ENCODE measurements at regions not wholly inside any gene's neighbourhood (a gene's known extent, or its start where the extent isn't known, plus 50 kb on each side); places are given as distances from the start of the nearest gene placed in this dataset.

DNA sequence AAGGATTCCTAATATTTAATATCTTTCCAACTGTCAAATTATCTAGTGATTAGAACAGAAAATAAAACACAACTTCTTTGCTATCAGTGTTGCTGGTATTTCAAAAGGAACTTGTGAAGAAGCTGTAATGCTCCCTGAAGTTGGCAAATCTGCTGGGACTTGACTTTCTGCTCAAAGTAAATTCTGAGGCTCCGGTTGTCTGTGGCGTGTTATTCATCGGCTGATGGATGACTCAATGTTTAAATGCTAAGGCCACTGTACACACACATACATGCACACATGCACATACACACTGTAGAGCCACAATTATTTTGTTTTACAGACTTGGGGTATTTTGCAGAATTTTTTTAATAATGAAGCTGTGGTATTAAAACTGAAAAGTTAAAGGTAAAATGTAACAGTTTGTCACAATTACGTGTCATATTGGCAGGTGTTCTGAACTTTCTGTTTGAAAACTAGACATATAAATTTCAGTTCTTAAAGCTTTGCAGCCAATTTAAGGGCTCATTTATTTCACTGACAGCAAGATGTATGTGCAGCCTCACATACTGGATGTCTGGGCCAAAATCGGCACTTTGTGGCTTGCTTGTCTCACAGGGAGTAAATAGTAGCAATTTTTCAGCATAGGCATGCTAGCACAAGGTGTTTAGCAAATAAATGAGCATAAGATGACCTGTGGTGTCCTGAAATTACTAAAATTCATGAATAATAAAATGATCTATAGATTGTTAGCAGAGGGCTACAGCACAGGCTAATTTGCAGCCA, 1691.7 kb upstream of the PCDH20 start:
- Histone ChIP-seq H3K27ac (no peak overlapping the region), H3K36me3 (replicated peaks; ENCODE audit: insufficient read depth, low read depth) (no peaks in the 10 kb centered on the region), H3K4me3 (no peak overlapping the region), H3K9me3 (ENCODE audit: low read depth) (no peaks in the 10 kb centered on the region), H3K9me2 (replicated peaks; ENCODE audit: insufficient read depth) (no peaks in the 10 kb centered on the region), H3K27me3 (no peaks in the 10 kb centered on the region), H2AFZ (no peak overlapping the region), H3K4me1 (ENCODE audit: insufficient read depth) (no peaks in the 10 kb centered on the region), H3K4me2 (no peak overlapping the region), H3K79me2 (no peaks in the 10 kb centered on the region), H4K20me1 (ENCODE audit: insufficient read depth, poor library complexity, severe bottlenecking) (no peaks in the 10 kb centered on the region)
- no peak for DNase-seq (ENCODE audit: low spot score)
- no peak for TF ChIP-seq EZH2 (IDR thresholded peaks at IDR 0.05; ENCODE audit: borderline replicate concordance)
- no peak for TF ChIP-seq EZH2phosphoT487 (IDR thresholded peaks at IDR 0.05; ENCODE audit: low read depth, severe bottlenecking, unreplicated experiment)
- TF ChIP-seq, protein P1, sequence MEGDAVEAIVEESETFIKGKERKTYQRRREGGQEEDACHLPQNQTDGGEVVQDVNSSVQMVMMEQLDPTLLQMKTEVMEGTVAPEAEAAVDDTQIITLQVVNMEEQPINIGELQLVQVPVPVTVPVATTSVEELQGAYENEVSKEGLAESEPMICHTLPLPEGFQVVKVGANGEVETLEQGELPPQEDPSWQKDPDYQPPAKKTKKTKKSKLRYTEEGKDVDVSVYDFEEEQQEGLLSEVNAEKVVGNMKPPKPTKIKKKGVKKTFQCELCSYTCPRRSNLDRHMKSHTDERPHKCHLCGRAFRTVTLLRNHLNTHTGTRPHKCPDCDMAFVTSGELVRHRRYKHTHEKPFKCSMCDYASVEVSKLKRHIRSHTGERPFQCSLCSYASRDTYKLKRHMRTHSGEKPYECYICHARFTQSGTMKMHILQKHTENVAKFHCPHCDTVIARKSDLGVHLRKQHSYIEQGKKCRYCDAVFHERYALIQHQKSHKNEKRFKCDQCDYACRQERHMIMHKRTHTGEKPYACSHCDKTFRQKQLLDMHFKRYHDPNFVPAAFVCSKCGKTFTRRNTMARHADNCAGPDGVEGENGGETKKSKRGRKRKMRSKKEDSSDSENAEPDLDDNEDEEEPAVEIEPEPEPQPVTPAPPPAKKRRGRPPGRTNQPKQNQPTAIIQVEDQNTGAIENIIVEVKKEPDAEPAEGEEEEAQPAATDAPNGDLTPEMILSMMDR (IDR thresholded peaks at IDR 0.05; ENCODE audit: poor library complexity) = no peak
- WGBS (ENCODE audit: low lambda C conversion rate, missing lambda C conversion rate) = 76% methylated on average over 5 of the region's 5 CpGs

DNA sequence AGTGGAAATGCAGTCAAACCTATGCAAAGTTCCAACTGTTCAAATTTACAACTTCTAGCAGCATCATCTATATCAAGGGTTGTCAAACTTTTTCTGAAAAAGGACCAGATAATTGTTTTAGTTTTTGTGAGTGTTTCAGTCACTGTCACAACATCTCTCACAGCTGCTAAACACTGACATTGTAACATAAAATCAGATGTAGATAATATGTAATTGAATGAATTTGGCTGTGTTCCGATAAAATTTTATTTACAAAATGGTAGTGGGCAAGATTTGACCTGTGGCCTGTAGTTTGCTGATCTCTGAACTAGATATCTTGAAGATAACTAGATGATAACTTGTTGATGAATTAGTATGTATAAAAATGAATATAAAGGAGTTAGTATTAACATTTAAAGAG, 1679.1 kb upstream of the PCDH20 start:
- Histone ChIP-seq H3K4me1 (ENCODE audit: insufficient read depth) (no peaks in the 10 kb centered on the region), H3K36me3 (replicated peaks; ENCODE audit: insufficient read depth, low read depth) (no peaks in the 10 kb centered on the region), H3K9me3 (ENCODE audit: low read depth) (no peaks in the 10 kb centered on the region), H3K4me2 (no peak overlapping the region), H2AFZ (no peak overlapping the region), H3K9me2 (replicated peaks; ENCODE audit: insufficient read depth) (no peaks in the 10 kb centered on the region), H3K4me3 (no peak overlapping the region), H3K27ac (no peak overlapping the region), H3K27me3 (no peaks in the 10 kb centered on the region), H4K20me1 (ENCODE audit: insufficient read depth, poor library complexity, severe bottlenecking) (no peaks in the 10 kb centered on the region), H3K79me2 (no peaks in the 10 kb centered on the region)
- no peak for DNase-seq (ENCODE audit: low spot score)
- WGBS (ENCODE audit: low lambda C conversion rate, missing lambda C conversion rate) = 83% methylated on average over 1 of the region's 1 CpG
- no peak for TF ChIP-seq EZH2 (IDR thresholded peaks at IDR 0.05; ENCODE audit: borderline replicate concordance)
- TF ChIP-seq, protein P1 (IDR thresholded peaks at IDR 0.05; ENCODE audit: poor library complexity) = no peak
- TF ChIP-seq EZH2phosphoT487 (IDR thresholded peaks at IDR 0.05; ENCODE audit: low read depth, severe bottlenecking, unreplicated experiment) = no peak

DNA sequence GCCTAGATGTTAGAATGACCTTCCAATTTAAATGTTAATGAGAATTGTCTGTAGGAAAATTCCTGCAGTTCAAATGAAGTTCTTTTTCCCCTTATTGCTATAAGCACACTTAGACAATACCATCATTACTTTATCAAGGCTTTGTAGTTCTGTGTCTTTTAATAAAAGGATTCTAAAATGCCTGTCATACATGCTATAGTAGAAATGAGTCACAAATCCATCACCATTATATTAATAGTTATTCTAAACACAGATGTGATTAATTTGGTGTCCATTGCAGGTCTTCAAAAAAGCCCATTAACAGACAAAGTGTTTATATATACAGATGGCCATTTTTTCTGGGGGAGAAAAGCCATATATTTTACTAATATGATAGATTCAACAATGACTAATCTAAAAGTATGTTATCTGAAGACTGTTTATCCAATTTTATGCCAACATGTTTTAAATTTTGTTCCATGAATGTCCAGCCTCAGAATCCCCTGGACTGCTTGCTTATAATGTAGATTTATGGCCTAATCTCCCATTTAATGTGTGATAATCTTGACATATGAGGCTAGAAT, 1678.3 kb upstream of the PCDH20 start:
- Histone ChIP-seq H3K27ac (no peak overlapping the region), H3K79me2 (no peaks in the 10 kb centered on the region), H3K9me3 (ENCODE audit: low read depth) (no peaks in the 10 kb centered on the region), H3K9me2 (replicated peaks; ENCODE audit: insufficient read depth) (no peaks in the 10 kb centered on the region), H3K4me1 (ENCODE audit: insufficient read depth) (no peaks in the 10 kb centered on the region), H2AFZ (no peak overlapping the region), H3K4me2 (no peak overlapping the region), H4K20me1 (ENCODE audit: insufficient read depth, poor library complexity, severe bottlenecking) (no peaks in the 10 kb centered on the region), H3K4me3 (no peak overlapping the region), H3K27me3 (no peaks in the 10 kb centered on the region), H3K36me3 (replicated peaks; ENCODE audit: insufficient read depth, low read depth) (no peaks in the 10 kb centered on the region)
- TF ChIP-seq EZH2phosphoT487 (IDR thresholded peaks at IDR 0.05; ENCODE audit: low read depth, severe bottlenecking, unreplicated experiment) (no peak), EZH2 (IDR thresholded peaks at IDR 0.05; ENCODE audit: borderline replicate concordance) (no peak)
- TF ChIP-seq, protein P1 (IDR thresholded peaks at IDR 0.05; ENCODE audit: poor library complexity) = no peak
- no peak for DNase-seq (ENCODE audit: low spot score)

Measured in hepatocyte (in vitro differentiated cells).